Naive thymus-derived CD8-positive, alpha-beta T cell (primary cell): ENCODE measurements at regions not wholly inside any gene's neighbourhood (a gene's known extent, or its start where the extent isn't known, plus 50 kb on each side); places are given as distances from the start of the nearest gene placed in this dataset.
"Not testable (repeated sequence)": the region's sequence is repeated elsewhere in the genome, so short reads cannot be mapped to it uniquely, and the experiment has no call there.

Experiments
- ATAC-seq, 2 donors: fragments of 150-1000 bp; cut with Tn5 transposase in 1 of 2; sonication (Bioruptor Pico), chemical (Tn5 transposase) in 1 of 2; 1 replicate in 1 of 2; 2 replicates in 1 of 2; pipeline ENCODE4 v1.10.0; 2021; ENCODE audit warnings: mild to moderate bottlenecking in 2 of 2, moderate library complexity in 2 of 2
- POLR2A ChIA-PET: fragments of 350-600 bp; sonication (Branson Sonifier 250); formaldehyde crosslinking; loops from one replicate; lab custom pipeline; 2021; ENCODE audit warnings: antibody characterized with exemption; lab: Charles Lee
- DNase-seq, 10 donors: peaks; one replicate each; pipeline versions ENCODE4 v3.0.0 to v3.0.0-alpha.2; 2020 to 2022
- H3K27ac Mint-ChIP-seq, 10 donors: one replicate each; pipeline ENCODE4 v1.8.0; 2020 to 2022; ENCODE audit warnings: mild to moderate bottlenecking in 10 of 10, mixed read lengths in 10 of 10, moderate library complexity in 4 of 10, inconsistent platforms in 1 of 10
- H3K27me3 Mint-ChIP-seq, 5 donors: one replicate each; pipeline ENCODE4 v1.8.0; 2021 to 2022; ENCODE audit warnings: mixed read lengths in 5 of 5
- H3K36me3 Mint-ChIP-seq, 3 donors: one replicate each; pipeline ENCODE4 v1.8.0; 2020 to 2022; ENCODE audit warnings: mixed read lengths in 3 of 3, mild to moderate bottlenecking in 2 of 3, inconsistent platforms in 1 of 3
- H3K4me1 Mint-ChIP-seq, 4 donors: one replicate each; pipeline ENCODE4 v1.8.0; 2021 to 2022; ENCODE audit warnings: mixed read lengths in 4 of 4
- H3K4me3 Mint-ChIP-seq, 10 donors: one replicate each; pipeline ENCODE4 v1.8.0; 2020 to 2022; ENCODE audit warnings: mild to moderate bottlenecking in 10 of 10, mixed read lengths in 10 of 10, moderate library complexity in 6 of 10, inconsistent platforms in 1 of 10
- H3K9me3 Mint-ChIP-seq, 9 donors: one replicate each; pipeline ENCODE4 v1.8.0; 2020 to 2022; ENCODE audit warnings: mixed read lengths in 9 of 9, mild to moderate bottlenecking in 3 of 9, inconsistent platforms in 1 of 9, moderate library complexity in 1 of 9

- H3K27me3 Mint-ChIP-seq, POLR2A ChIA-PET, ATAC-seq, H3K9me3 Mint-ChIP-seq, H3K36me3 Mint-ChIP-seq, H3K4me3 Mint-ChIP-seq, H3K4me1 Mint-ChIP-seq, H3K27ac Mint-ChIP-seq, DNase-seq: not testable (repeated sequence)
Measured at GRCh38 chrX:150091300-150091699, 153.0 kb upstream of the EOLA2 start.

- POLR2A ChIA-PET, result no interaction called here
- DNase-seq (no peak), ATAC-seq (no peak)
- Mint-ChIP-seq H3K27ac (no peak overlapping the region), H3K36me3 (no peaks in the 10 kb centered on the region), H3K4me1 (no peaks in the 10 kb centered on the region), H3K27me3 (no peaks in the 10 kb centered on the region), H3K9me3 (no peaks in the 10 kb centered on the region), H3K4me3 (no peak overlapping the region)
Measured at GRCh38 chrX:150092549-150092948, 154.3 kb upstream of the EOLA2 start.

- Mint-ChIP-seq H3K36me3 (no peaks in the 10 kb centered on the region), H3K9me3 (peaks cover 0 to 2% (median 0%) of the 10 kb centered on the region in 9 donors), H3K27ac (no peak overlapping the region), H3K4me1 (no peaks in the 10 kb centered on the region), H3K27me3 (no peaks in the 10 kb centered on the region), H3K4me3 (no peak overlapping the region)
- no peak for DNase-seq
- POLR2A ChIA-PET, result no interaction called here
- no peak for ATAC-seq
Measured at GRCh38 chrX:150094375-150094774, 156.1 kb upstream of the EOLA2 start.

GRCh38 chrX:150094996-150095395 is 156.7 kb upstream of the EOLA2 start:
- H3K27ac Mint-ChIP-seq, result no peak overlapping the region
- no peak overlapping the region for H3K4me3 Mint-ChIP-seq
- DNase-seq, result no peak
- no peaks in the 10 kb centered on the region for H3K36me3 Mint-ChIP-seq
- POLR2A ChIA-PET, result no interaction called here
- no peak for ATAC-seq
- no peaks in the 10 kb centered on the region for H3K27me3 Mint-ChIP-seq
- H3K4me1 Mint-ChIP-seq, result no peaks in the 10 kb centered on the region
- peaks cover 0 to 2% (median 0%) of the 10 kb centered on the region in 9 donors for H3K9me3 Mint-ChIP-seq

GRCh38 chrX:150099316-150099715 is 161.0 kb upstream of the EOLA2 start:
- no peak overlapping the region for H3K4me3 Mint-ChIP-seq
- no peak for ATAC-seq
- no peak for DNase-seq
- POLR2A ChIA-PET, result no interaction called here
- H3K27ac Mint-ChIP-seq, result peak overlapping the region in 1 of 10 donors; percentile 45
- no peaks in the 10 kb centered on the region for H3K27me3 Mint-ChIP-seq
- H3K4me1 Mint-ChIP-seq, result no peaks in the 10 kb centered on the region
- peaks cover 0 to 4% (median 0%) of the 10 kb centered on the region in 9 donors for H3K9me3 Mint-ChIP-seq
- no peaks in the 10 kb centered on the region for H3K36me3 Mint-ChIP-seq

GRCh38 chrX:150100261-150100660 is 162.0 kb upstream of the EOLA2 start:
- ATAC-seq, result no peak
- Mint-ChIP-seq H3K4me1 (no peaks in the 10 kb centered on the region), H3K9me3 (peaks cover 0 to 4% (median 0%) of the 10 kb centered on the region in 9 donors), H3K4me3 (no peak overlapping the region), H3K27ac (no peak overlapping the region), H3K36me3 (no peaks in the 10 kb centered on the region), H3K27me3 (no peaks in the 10 kb centered on the region)
- no peak for DNase-seq
- POLR2A ChIA-PET, result no interaction called here

GRCh38 chrX:150118476-150118875 is 180.2 kb upstream of the EOLA2 start:
- H3K27ac Mint-ChIP-seq, result no peak overlapping the region
- POLR2A ChIA-PET, result no interaction called here
- peaks cover 0 to 3% (median 0%) of the 10 kb centered on the region in 5 donors for H3K27me3 Mint-ChIP-seq
- no peak for ATAC-seq
- no peak overlapping the region for H3K4me3 Mint-ChIP-seq
- peaks cover 0 to 2% (median 0%) of the 10 kb centered on the region in 9 donors for H3K9me3 Mint-ChIP-seq
- peaks cover 0 to 2% (median 0%) of the 10 kb centered on the region in 3 donors for H3K36me3 Mint-ChIP-seq
- H3K4me1 Mint-ChIP-seq, result peaks cover 0 to 6% (median 0%) of the 10 kb centered on the region in 4 donors
- DNase-seq, result no peak

- peaks cover 0 to 10% (median 0%) of the 10 kb centered on the region in 9 donors for H3K9me3 Mint-ChIP-seq
- DNase-seq, result no peak
- H3K4me3 Mint-ChIP-seq, result no peak overlapping the region
- peaks cover 0 to 6% (median 0%) of the 10 kb centered on the region in 4 donors for H3K4me1 Mint-ChIP-seq
- ATAC-seq, result no peak
- peaks cover 0 to 3% (median 1%) of the 10 kb centered on the region in 5 donors for H3K27me3 Mint-ChIP-seq
- POLR2A ChIA-PET, result no interaction called here
- H3K27ac Mint-ChIP-seq, result no peak overlapping the region
- peaks cover 0 to 2% (median 0%) of the 10 kb centered on the region in 3 donors for H3K36me3 Mint-ChIP-seq
Measured at GRCh38 chrX:150119323-150119722, 181.0 kb upstream of the EOLA2 start.

- H3K27me3 Mint-ChIP-seq, DNase-seq, H3K9me3 Mint-ChIP-seq, H3K27ac Mint-ChIP-seq, H3K36me3 Mint-ChIP-seq, ATAC-seq, POLR2A ChIA-PET, H3K4me1 Mint-ChIP-seq, H3K4me3 Mint-ChIP-seq: not testable (repeated sequence)
Measured at GRCh38 chrX:150125045-150125444, 186.8 kb upstream of the EOLA2 start.

GRCh38 chrX:150127216-150127615 is 188.9 kb upstream of the EOLA2 start:
- no peaks in the 10 kb centered on the region for H3K4me1 Mint-ChIP-seq
- no peak overlapping the region for H3K4me3 Mint-ChIP-seq
- no peak for ATAC-seq
- no peak overlapping the region for H3K27ac Mint-ChIP-seq
- no peak for DNase-seq
- POLR2A ChIA-PET, result no interaction called here
- H3K9me3 Mint-ChIP-seq, result peaks cover 0 to 10% (median 0%) of the 10 kb centered on the region in 9 donors
- H3K27me3 Mint-ChIP-seq, result peaks cover 0 to 2% (median 0%) of the 10 kb centered on the region in 5 donors
- no peaks in the 10 kb centered on the region for H3K36me3 Mint-ChIP-seq

- POLR2A ChIA-PET, result no interaction called here
- H3K9me3 Mint-ChIP-seq, result peaks cover 0 to 29% (median 9%) of the 10 kb centered on the region in 9 donors
- ATAC-seq (no peak), DNase-seq (no peak)
- H3K36me3 Mint-ChIP-seq, result peaks cover 0 to 25% (median 0%) of the 10 kb centered on the region in 3 donors
- no peak overlapping the region for H3K4me3 Mint-ChIP-seq
- no peak overlapping the region for H3K27ac Mint-ChIP-seq
- H3K4me1 Mint-ChIP-seq, result no peaks in the 10 kb centered on the region
- H3K27me3 Mint-ChIP-seq, result peaks cover 0 to 5% (median 0%) of the 10 kb centered on the region in 5 donors
Measured at GRCh38 chrX:150143721-150144440, 205.6 kb upstream of the EOLA2 start.

GRCh38 chrX:150146271-150146896 is 208.1 kb upstream of the EOLA2 start:
- POLR2A ChIA-PET, result no interaction called here
- Mint-ChIP-seq H3K4me1 (no peaks in the 10 kb centered on the region), H3K27me3 (peaks cover 0 to 4% (median 0%) of the 10 kb centered on the region in 5 donors), H3K9me3 (peaks cover 0 to 26% (median 9%) of the 10 kb centered on the region in 9 donors), H3K4me3 (no peak overlapping the region), H3K27ac (no peak overlapping the region), H3K36me3 (peaks cover 0 to 25% (median 0%) of the 10 kb centered on the region in 3 donors)
- no peak for DNase-seq
- ATAC-seq, result no peak
